K562 (cell line): ENCODE measurements at regions not wholly inside any gene's neighbourhood (a gene's known extent, or its start where the extent isn't known, plus 50 kb on each side); places are given as distances from the start of the nearest gene placed in this dataset.

ENCODE experiments used
- ATF1 ChIP-seq, 2 experiments: fragments of 450-650 bp in 1 of 2; IDR thresholded peaks; 2 replicates each; pipeline ENCODE4 v1.6.1; 2016; ENCODE audit warnings: missing compliant biosample characterization in 1 of 2, missing genetic modification characterization in 1 of 2
- BRF2 ChIP-seq: IDR thresholded peaks from 3 replicates; pipeline ENCODE4 v1.6.1; 2011; ENCODE audit warnings: borderline replicate concordance, mild to moderate bottlenecking; ENCODE audit not compliant: insufficient read length, insufficient read depth
- CREB1 ChIP-seq, 2 experiments: sonication (generic) in 1 of 2; formaldehyde crosslinking in 1 of 2; IDR thresholded peaks; 2 replicates each; pipeline versions ENCODE4 v1.6.1 to v1.8.0; 2012 to 2022; ENCODE audit warnings: inconsistent platforms in 1 of 2, mild to moderate bottlenecking in 1 of 2, missing genetic modification reagents in 1 of 2, moderate library complexity in 1 of 2
- FOXJ2 ChIP-seq: fragments of 200-800 bp; sonication (Bioruptor generic); IDR thresholded peaks from 2 replicates; pipeline ENCODE4 v1.6.1; 2016; ENCODE audit warnings: missing genetic modification characterization, missing compliant biosample characterization
- JUND ChIP-seq, 2 experiments: IDR thresholded peaks; 2 replicates in 1 of 2; 3 replicates in 1 of 2; pipeline ENCODE4 v1.6.1; 2011; ENCODE audit warnings: borderline replicate concordance in 2 of 2, low read depth in 2 of 2, low read length in 2 of 2, improper control_type of control experiment in 1 of 2, missing biosample characterization in 1 of 2, missing genetic modification characterization in 1 of 2, missing genetic modification reagents in 1 of 2
- L3MBTL2 ChIP-seq: fragments of 450-650 bp; IDR thresholded peaks from 2 replicates; pipeline ENCODE4 v1.6.1; 2016; ENCODE audit warnings: mild to moderate bottlenecking, moderate library complexity
- MEIS2 ChIP-seq: fragments of 450-650 bp; IDR thresholded peaks from 2 replicates; pipeline ENCODE4 v1.6.1; 2014; ENCODE audit warnings: mild to moderate bottlenecking; ENCODE audit not compliant: partially characterized antibody
- TF ChIP-seq, protein P1 (sequence below): fragments of 450-650 bp; IDR thresholded peaks from 2 replicates; pipeline ENCODE4 v1.6.1; 2016; ENCODE audit warnings: mild to moderate bottlenecking, moderate library complexity

- TF ChIP-seq, protein P1, sequence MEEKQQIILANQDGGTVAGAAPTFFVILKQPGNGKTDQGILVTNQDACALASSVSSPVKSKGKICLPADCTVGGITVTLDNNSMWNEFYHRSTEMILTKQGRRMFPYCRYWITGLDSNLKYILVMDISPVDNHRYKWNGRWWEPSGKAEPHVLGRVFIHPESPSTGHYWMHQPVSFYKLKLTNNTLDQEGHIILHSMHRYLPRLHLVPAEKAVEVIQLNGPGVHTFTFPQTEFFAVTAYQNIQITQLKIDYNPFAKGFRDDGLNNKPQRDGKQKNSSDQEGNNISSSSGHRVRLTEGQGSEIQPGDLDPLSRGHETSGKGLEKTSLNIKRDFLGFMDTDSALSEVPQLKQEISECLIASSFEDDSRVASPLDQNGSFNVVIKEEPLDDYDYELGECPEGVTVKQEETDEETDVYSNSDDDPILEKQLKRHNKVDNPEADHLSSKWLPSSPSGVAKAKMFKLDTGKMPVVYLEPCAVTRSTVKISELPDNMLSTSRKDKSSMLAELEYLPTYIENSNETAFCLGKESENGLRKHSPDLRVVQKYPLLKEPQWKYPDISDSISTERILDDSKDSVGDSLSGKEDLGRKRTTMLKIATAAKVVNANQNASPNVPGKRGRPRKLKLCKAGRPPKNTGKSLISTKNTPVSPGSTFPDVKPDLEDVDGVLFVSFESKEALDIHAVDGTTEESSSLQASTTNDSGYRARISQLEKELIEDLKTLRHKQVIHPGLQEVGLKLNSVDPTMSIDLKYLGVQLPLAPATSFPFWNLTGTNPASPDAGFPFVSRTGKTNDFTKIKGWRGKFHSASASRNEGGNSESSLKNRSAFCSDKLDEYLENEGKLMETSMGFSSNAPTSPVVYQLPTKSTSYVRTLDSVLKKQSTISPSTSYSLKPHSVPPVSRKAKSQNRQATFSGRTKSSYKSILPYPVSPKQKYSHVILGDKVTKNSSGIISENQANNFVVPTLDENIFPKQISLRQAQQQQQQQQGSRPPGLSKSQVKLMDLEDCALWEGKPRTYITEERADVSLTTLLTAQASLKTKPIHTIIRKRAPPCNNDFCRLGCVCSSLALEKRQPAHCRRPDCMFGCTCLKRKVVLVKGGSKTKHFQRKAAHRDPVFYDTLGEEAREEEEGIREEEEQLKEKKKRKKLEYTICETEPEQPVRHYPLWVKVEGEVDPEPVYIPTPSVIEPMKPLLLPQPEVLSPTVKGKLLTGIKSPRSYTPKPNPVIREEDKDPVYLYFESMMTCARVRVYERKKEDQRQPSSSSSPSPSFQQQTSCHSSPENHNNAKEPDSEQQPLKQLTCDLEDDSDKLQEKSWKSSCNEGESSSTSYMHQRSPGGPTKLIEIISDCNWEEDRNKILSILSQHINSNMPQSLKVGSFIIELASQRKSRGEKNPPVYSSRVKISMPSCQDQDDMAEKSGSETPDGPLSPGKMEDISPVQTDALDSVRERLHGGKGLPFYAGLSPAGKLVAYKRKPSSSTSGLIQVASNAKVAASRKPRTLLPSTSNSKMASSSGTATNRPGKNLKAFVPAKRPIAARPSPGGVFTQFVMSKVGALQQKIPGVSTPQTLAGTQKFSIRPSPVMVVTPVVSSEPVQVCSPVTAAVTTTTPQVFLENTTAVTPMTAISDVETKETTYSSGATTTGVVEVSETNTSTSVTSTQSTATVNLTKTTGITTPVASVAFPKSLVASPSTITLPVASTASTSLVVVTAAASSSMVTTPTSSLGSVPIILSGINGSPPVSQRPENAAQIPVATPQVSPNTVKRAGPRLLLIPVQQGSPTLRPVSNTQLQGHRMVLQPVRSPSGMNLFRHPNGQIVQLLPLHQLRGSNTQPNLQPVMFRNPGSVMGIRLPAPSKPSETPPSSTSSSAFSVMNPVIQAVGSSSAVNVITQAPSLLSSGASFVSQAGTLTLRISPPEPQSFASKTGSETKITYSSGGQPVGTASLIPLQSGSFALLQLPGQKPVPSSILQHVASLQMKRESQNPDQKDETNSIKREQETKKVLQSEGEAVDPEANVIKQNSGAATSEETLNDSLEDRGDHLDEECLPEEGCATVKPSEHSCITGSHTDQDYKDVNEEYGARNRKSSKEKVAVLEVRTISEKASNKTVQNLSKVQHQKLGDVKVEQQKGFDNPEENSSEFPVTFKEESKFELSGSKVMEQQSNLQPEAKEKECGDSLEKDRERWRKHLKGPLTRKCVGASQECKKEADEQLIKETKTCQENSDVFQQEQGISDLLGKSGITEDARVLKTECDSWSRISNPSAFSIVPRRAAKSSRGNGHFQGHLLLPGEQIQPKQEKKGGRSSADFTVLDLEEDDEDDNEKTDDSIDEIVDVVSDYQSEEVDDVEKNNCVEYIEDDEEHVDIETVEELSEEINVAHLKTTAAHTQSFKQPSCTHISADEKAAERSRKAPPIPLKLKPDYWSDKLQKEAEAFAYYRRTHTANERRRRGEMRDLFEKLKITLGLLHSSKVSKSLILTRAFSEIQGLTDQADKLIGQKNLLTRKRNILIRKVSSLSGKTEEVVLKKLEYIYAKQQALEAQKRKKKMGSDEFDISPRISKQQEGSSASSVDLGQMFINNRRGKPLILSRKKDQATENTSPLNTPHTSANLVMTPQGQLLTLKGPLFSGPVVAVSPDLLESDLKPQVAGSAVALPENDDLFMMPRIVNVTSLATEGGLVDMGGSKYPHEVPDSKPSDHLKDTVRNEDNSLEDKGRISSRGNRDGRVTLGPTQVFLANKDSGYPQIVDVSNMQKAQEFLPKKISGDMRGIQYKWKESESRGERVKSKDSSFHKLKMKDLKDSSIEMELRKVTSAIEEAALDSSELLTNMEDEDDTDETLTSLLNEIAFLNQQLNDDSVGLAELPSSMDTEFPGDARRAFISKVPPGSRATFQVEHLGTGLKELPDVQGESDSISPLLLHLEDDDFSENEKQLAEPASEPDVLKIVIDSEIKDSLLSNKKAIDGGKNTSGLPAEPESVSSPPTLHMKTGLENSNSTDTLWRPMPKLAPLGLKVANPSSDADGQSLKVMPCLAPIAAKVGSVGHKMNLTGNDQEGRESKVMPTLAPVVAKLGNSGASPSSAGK = peak; percentile 46
- peak; percentile 14 for TF ChIP-seq MEIS2
- no peak for TF ChIP-seq FOXJ2 (tag)
- TF ChIP-seq JUND (IDR thresholded peaks at IDR 0.05; ENCODE audit: borderline replicate concordance, low read depth, low read length) = no peak
- TF ChIP-seq JUND (tag; IDR thresholded peaks at IDR 0.05; ENCODE audit: borderline replicate concordance, low read depth, low read length) = 0 out of 3 replicates have a peak, but pooled peaks have one; percentile 7
- peak; percentile 47 for TF ChIP-seq L3MBTL2
- TF ChIP-seq ATF1 (CRISPR knock-in tag; IDR thresholded peaks at IDR 0.05) = no peak
- 0 out of 2 replicates have a peak, but pooled peaks have one; percentile 32 for TF ChIP-seq ATF1 (tag; IDR thresholded peaks at IDR 0.05)
- TF ChIP-seq CREB1 (IDR thresholded peaks at IDR 0.05) = no peak; the same call in 1 of the 2 replicates
- TF ChIP-seq CREB1 (CRISPR knock-in tag; IDR thresholded peaks at IDR 0.05) = no peak
- no peak for TF ChIP-seq BRF2
Observed at GRCh38 chr12:127063339-127064072, 1203.5 kb upstream of the TMEM132C start (continued).
